GM21390 (cell line): ENCODE measurements at regions not wholly inside any gene's neighbourhood (a gene's known extent, or its start where the extent isn't known, plus 50 kb on each side); places are given as distances from the start of the nearest gene placed in this dataset.
"Not testable (repeated sequence)": the region's sequence is repeated elsewhere in the genome, so short reads cannot be mapped to it uniquely, and the experiment has no call there.

ENCODE experiments used
- ATAC-seq: cut with Tn5 transposase; IDR thresholded peaks from one replicate; pipeline ENCODE4 v1.9.1; 2021; ENCODE audit not compliant: unreplicated experiment

GRCh38 chrX:44675362-44676024, 132.8 kb upstream of the FUNDC1 start:
- no peak for ATAC-seq

- ATAC-seq: no peak
Observed at GRCh38 chrX:44674906-44675305, 132.2 kb upstream of the FUNDC1 start.

GRCh38 chrX:44669626-44670025, 127.0 kb upstream of the FUNDC1 start:
- ATAC-seq: no peak

- no peak for ATAC-seq
Observed at GRCh38 chrX:44667771-44668170, 125.1 kb upstream of the FUNDC1 start.

GRCh38 chrX:44657718-44658246, 115.1 kb upstream of the FUNDC1 start:
- not testable (repeated sequence) for ATAC-seq

GRCh38 chrX:44651358-44651757, 108.7 kb upstream of the FUNDC1 start:
- no peak for ATAC-seq

- ATAC-seq: no peak
Observed at GRCh38 chrX:44643723-44644122, 101.1 kb upstream of the FUNDC1 start.

GRCh38 chrX:44637282-44637681, 94.6 kb upstream of the FUNDC1 start:
- ATAC-seq: no peak

GRCh38 chrX:44621078-44621477, 78.4 kb upstream of the FUNDC1 start:
- no peak for ATAC-seq

GRCh38 chrX:44619039-44619438, 76.4 kb upstream of the FUNDC1 start:
- no peak for ATAC-seq

- peak; percentile 92 for ATAC-seq
Observed at GRCh38 chrX:44596277-44596676, 53.6 kb upstream of the FUNDC1 start.
